WI38 (cell line): ENCODE measurements at regions not wholly inside any gene's neighbourhood (a gene's known extent, or its start where the extent isn't known, plus 50 kb on each side); places are given as distances from the start of the nearest gene placed in this dataset.

Source experiments
- H3K4me3 ChIP-seq: 2 replicates; pipeline ENCODE4 v1.5.1; 2011; ENCODE audit warnings: low read depth, mild to moderate bottlenecking, control low read depth, low read length
- CTCF ChIP-seq: IDR thresholded peaks from 2 replicates; pipeline ENCODE4 v1.5.1; 2012; ENCODE audit warnings: low read depth, mild to moderate bottlenecking, control low read depth, low read length

GRCh38 chr5:155529362-155529761, 515.8 kb downstream of the KIF4B start:
- no peak overlapping the region for H3K4me3 ChIP-seq
- no peak for TF ChIP-seq CTCF

- no peak for TF ChIP-seq CTCF
- H3K4me3 ChIP-seq, result no peak overlapping the region
Measured at GRCh38 chr5:155530046-155530445, 516.5 kb downstream of the KIF4B start.

GRCh38 chr5:155532621-155533311, 519.2 kb downstream of the KIF4B start:
- no peak overlapping the region for H3K4me3 ChIP-seq
- TF ChIP-seq CTCF, result no peak

GRCh38 chr5:155540000-155540595, 526.5 kb downstream of the KIF4B start:
- H3K4me3 ChIP-seq, result no peak overlapping the region
- no peak for TF ChIP-seq CTCF

- no peak overlapping the region for H3K4me3 ChIP-seq
- no peak for TF ChIP-seq CTCF
Measured at GRCh38 chr5:155546075-155546474, 532.5 kb downstream of the KIF4B start.

- H3K4me3 ChIP-seq, result no peak overlapping the region
- no peak for TF ChIP-seq CTCF
Measured at GRCh38 chr5:155554500-155554899, 540.9 kb downstream of the KIF4B start.

- TF ChIP-seq CTCF, result no peak
- no peak overlapping the region for H3K4me3 ChIP-seq
Measured at GRCh38 chr5:155556222-155556621, 542.7 kb downstream of the KIF4B start.
